ENCODE measurements at regions not wholly inside any gene's neighbourhood (a gene's known extent, or its start where the extent isn't known, plus 50 kb on each side); places are given as distances from the start of the nearest gene placed in this dataset.

DNA sequence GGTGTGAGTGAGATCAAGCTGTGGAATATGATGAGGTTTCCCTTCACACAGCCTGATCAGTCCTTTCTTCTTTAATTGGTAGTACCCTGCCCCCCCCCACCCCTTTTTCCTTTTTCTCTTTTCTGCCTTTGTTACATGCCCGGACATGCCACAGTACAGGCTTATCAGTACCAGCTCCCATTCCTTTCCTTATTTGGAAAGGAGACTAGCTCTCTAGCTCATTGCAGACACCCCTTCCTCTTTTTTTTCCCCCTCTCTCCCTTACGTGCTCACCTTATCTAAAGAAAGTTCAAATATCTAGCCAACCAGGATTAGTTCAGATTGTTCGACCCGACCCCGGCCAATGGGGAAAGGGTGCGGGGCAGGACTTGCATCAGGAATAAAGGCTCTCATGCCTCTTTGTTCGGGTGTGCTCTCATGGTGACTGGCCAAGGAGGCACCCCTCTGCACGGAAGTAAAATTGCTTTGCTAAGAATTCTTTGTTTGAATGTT, 230.4 kb downstream of the ACTR3B start:
- H3K36me3 ChIP-seq (ENCODE audit: control insufficient read depth in 4 of 4, insufficient read depth in 4 of 4, low read length in 4 of 4): no peaks in the 10 kb centered on the region
- no peak for ATAC-seq (ENCODE audit: insufficient read depth, low FRiP score)
- 44 to 55% methylated on average over 8 of the region's 8 CpGs for WGBS, 2 donors
- no peak overlapping the region for H3K27ac ChIP-seq (ENCODE audit: low read depth in 1 of 2, low read length in 1 of 2)
- H3K4me1 ChIP-seq (ENCODE audit: control insufficient read depth in 5 of 5, insufficient read depth in 5 of 5, low read length in 5 of 5): no peaks in the 10 kb centered on the region
- TF ChIP-seq, protein P1, sequence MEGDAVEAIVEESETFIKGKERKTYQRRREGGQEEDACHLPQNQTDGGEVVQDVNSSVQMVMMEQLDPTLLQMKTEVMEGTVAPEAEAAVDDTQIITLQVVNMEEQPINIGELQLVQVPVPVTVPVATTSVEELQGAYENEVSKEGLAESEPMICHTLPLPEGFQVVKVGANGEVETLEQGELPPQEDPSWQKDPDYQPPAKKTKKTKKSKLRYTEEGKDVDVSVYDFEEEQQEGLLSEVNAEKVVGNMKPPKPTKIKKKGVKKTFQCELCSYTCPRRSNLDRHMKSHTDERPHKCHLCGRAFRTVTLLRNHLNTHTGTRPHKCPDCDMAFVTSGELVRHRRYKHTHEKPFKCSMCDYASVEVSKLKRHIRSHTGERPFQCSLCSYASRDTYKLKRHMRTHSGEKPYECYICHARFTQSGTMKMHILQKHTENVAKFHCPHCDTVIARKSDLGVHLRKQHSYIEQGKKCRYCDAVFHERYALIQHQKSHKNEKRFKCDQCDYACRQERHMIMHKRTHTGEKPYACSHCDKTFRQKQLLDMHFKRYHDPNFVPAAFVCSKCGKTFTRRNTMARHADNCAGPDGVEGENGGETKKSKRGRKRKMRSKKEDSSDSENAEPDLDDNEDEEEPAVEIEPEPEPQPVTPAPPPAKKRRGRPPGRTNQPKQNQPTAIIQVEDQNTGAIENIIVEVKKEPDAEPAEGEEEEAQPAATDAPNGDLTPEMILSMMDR (IDR thresholded peaks at IDR 0.05; ENCODE audit: control extremely low read depth, extremely low read depth): no peak
- no peaks in the 10 kb centered on the region for H3K27me3 ChIP-seq (ENCODE audit: control insufficient read depth in 3 of 3, insufficient read depth in 3 of 3, low read length in 2 of 3)
- H3K4me3 ChIP-seq: no peak overlapping the region
- peak; percentile 17 to 27 (median 21) for DNase-seq
- no peaks in the 10 kb centered on the region for H3K9me3 ChIP-seq (ENCODE audit: control insufficient read depth in 4 of 4, insufficient read depth in 3 of 4, low read length in 3 of 4)
- no peak overlapping the region for H3K9ac ChIP-seq (ENCODE audit: insufficient read depth in 1 of 2, low read length in 2 of 2)

DNA sequence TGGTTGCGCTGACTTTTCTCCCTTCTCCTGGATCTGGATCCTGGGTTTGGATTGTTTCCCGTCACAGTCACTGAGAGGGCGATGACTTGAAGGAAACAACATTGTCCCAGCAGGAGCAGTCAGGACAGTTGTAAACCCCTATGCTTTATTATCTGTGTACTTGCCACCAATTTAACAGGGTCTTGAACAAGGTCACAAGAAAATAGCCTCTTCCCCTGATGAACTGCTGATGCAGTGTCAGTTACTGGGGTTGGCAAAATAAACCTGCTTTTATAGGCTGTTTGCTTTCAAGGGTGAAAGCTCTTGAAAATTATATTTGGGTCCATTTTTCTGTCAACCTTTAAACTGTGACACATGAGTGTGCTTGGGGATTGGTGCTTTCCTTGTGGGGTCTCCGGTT, 238.9 kb downstream of the ACTR3B start:
- DNase-seq (no peak), ATAC-seq (ENCODE audit: insufficient read depth, low FRiP score) (no peak)
- Histone ChIP-seq H3K27ac (ENCODE audit: low read depth in 1 of 2, low read length in 1 of 2) (no peak overlapping the region), H3K9ac (ENCODE audit: insufficient read depth in 1 of 2, low read length in 2 of 2) (no peak overlapping the region), H3K9me3 (ENCODE audit: control insufficient read depth in 4 of 4, insufficient read depth in 3 of 4, low read length in 3 of 4) (no peaks in the 10 kb centered on the region), H3K27me3 (ENCODE audit: control insufficient read depth in 3 of 3, insufficient read depth in 3 of 3, low read length in 2 of 3) (no peaks in the 10 kb centered on the region), H3K4me1 (ENCODE audit: control insufficient read depth in 5 of 5, insufficient read depth in 5 of 5, low read length in 5 of 5) (no peaks in the 10 kb centered on the region), H3K36me3 (ENCODE audit: control insufficient read depth in 4 of 4, insufficient read depth in 4 of 4, low read length in 4 of 4) (no peaks in the 10 kb centered on the region), H3K4me3 (no peak overlapping the region)
- WGBS, 2 donors: 76 to 89% methylated on average over 4 of the region's 4 CpGs
- TF ChIP-seq, protein P1 (IDR thresholded peaks at IDR 0.05; ENCODE audit: control extremely low read depth, extremely low read depth): no peak

DNA sequence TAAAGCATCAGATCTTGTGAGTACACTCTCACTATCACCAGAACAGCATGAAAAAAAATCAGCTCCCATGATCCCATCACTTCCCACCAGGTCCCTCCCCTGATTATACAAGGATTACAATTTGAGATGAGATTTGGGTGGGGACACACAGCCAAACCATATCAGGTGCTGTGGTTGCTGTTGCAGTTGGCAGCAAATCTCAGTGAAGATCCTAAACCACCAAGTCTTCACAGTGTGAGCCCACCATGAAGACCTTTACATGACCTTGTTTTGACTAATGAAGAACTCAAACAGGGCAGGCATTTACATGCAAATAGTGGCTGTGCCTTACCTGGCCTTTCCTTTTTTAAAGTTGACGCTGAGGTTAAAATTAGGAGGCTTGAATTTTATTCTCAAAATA, 242.6 kb downstream of the ACTR3B start:
- TF ChIP-seq, protein P1 (IDR thresholded peaks at IDR 0.05; ENCODE audit: control extremely low read depth, extremely low read depth): no peak
- 70 to 73% methylated on average over 1 of the region's 1 CpG for WGBS, 2 donors

DNA sequence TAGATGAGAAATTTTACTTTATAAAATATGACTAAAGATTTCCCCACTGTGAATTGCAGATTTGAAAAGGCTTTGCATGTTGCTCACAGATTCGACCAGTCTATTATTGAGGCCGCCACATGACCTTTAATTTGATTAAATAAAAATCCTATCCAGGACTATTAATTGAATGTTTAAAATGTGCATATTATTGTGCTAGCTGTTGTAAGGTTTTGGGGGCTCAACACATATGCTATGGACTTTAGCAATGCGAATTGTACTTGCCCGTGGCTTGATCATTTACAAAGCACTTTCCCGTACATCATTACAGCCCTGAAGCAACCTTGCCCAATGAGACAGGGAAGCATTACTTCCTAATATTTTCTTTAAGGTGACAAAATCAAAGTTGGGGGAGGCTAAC, 243.0 kb downstream of the ACTR3B start:
- 88 to 91% methylated on average over 5 of the region's 5 CpGs for WGBS, 2 donors
- DNase-seq: no peak
- peaks cover 0 to 4% (median 0%) of the 10 kb centered on the region in 4 donors for H3K9me3 ChIP-seq (ENCODE audit: control insufficient read depth in 4 of 4, insufficient read depth in 3 of 4, low read length in 3 of 4)
- TF ChIP-seq, protein P1 (IDR thresholded peaks at IDR 0.05; ENCODE audit: control extremely low read depth, extremely low read depth): no peak
- H3K4me3 ChIP-seq: no peak overlapping the region
- no peaks in the 10 kb centered on the region for H3K27me3 ChIP-seq (ENCODE audit: control insufficient read depth in 3 of 3, insufficient read depth in 3 of 3, low read length in 2 of 3)
- no peaks in the 10 kb centered on the region for H3K36me3 ChIP-seq (ENCODE audit: control insufficient read depth in 4 of 4, insufficient read depth in 4 of 4, low read length in 4 of 4)
- ATAC-seq (ENCODE audit: insufficient read depth, low FRiP score): no peak
- no peak overlapping the region for H3K9ac ChIP-seq (ENCODE audit: insufficient read depth in 1 of 2, low read length in 2 of 2)
- no peak overlapping the region for H3K27ac ChIP-seq (ENCODE audit: low read depth in 1 of 2, low read length in 1 of 2)
- H3K4me1 ChIP-seq (ENCODE audit: control insufficient read depth in 5 of 5, insufficient read depth in 5 of 5, low read length in 5 of 5): no peaks in the 10 kb centered on the region

More for the DNA sequence above, 242.6 kb downstream of the ACTR3B start:
- Histone ChIP-seq H3K27me3 (ENCODE audit: control insufficient read depth in 3 of 3, insufficient read depth in 3 of 3, low read length in 2 of 3) (no peaks in the 10 kb centered on the region), H3K4me1 (ENCODE audit: control insufficient read depth in 5 of 5, insufficient read depth in 5 of 5, low read length in 5 of 5) (no peaks in the 10 kb centered on the region), H3K4me3 (no peak overlapping the region), H3K9ac (ENCODE audit: insufficient read depth in 1 of 2, low read length in 2 of 2) (no peak overlapping the region), H3K36me3 (ENCODE audit: control insufficient read depth in 4 of 4, insufficient read depth in 4 of 4, low read length in 4 of 4) (no peaks in the 10 kb centered on the region), H3K27ac (ENCODE audit: low read depth in 1 of 2, low read length in 1 of 2) (no peak overlapping the region), H3K9me3 (ENCODE audit: control insufficient read depth in 4 of 4, insufficient read depth in 3 of 4, low read length in 3 of 4) (peaks cover 0 to 2% (median 0%) of the 10 kb centered on the region in 4 donors)
- ATAC-seq (ENCODE audit: insufficient read depth, low FRiP score): no peak
- DNase-seq: no peak

Measured in lung (tissue), 11 donors.